ENCODE measurements at regions not wholly inside any gene's neighbourhood (a gene's known extent, or its start where the extent isn't known, plus 50 kb on each side); places are given as distances from the start of the nearest gene placed in this dataset.

DNA sequence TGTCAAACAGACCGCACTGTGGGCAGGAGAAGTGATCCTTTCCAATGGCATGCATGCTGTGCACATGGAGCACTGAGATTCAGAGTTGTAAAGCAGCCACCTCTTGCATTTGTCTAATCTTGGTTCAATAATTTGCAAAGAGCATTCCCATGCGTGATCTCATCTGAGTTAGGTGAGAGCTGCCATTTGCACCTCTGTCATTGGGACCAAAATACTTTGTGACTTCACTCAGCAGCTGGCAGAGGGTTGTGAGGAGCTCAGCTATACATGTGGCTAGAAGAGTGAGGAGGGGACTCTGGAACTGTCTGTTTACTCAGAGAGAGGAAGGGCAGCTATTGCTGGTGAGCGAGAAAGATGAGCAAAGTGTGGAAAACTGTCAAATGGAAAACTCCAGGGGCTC, 265.1 kb upstream of the TNP1 start:
- Mint-ChIP-seq H3K4me3 (no peak overlapping the region), H3K27ac (no peak overlapping the region), H3K27me3 (peaks cover 17% of the 10 kb centered on the region), H3K9me3 (ENCODE audit: insufficient read depth) (no peaks in the 10 kb centered on the region), H3K4me1 (no peaks in the 10 kb centered on the region)
- H3K9ac ChIP-seq (ENCODE audit: low read length): no peak overlapping the region
- no peak for DNase-seq
- H3K27me3 ChIP-seq (replicated peaks in 1 of 4; ENCODE audit: control extremely low read depth in 1 of 4, control insufficient read depth in 3 of 4, insufficient read depth in 4 of 4, low read length in 3 of 4): peaks cover 0 to 3% (median 0%) of the 10 kb centered on the region in 4 experiments
- no peaks in the 10 kb centered on the region for H3K36me3 ChIP-seq (replicated peaks in 1 of 2; ENCODE audit: control extremely low read depth in 1 of 2, control insufficient read depth in 1 of 2, extremely low read depth in 1 of 2, insufficient read depth in 2 of 2, low read length in 1 of 2)
- ChIA-PET CTCF (no interaction called here), POLR2A (no interaction called here)
- WGBS (ENCODE audit: insufficient coverage): 92% methylated on average over 3 of the region's 3 CpGs
- TF ChIP-seq, protein P1, sequence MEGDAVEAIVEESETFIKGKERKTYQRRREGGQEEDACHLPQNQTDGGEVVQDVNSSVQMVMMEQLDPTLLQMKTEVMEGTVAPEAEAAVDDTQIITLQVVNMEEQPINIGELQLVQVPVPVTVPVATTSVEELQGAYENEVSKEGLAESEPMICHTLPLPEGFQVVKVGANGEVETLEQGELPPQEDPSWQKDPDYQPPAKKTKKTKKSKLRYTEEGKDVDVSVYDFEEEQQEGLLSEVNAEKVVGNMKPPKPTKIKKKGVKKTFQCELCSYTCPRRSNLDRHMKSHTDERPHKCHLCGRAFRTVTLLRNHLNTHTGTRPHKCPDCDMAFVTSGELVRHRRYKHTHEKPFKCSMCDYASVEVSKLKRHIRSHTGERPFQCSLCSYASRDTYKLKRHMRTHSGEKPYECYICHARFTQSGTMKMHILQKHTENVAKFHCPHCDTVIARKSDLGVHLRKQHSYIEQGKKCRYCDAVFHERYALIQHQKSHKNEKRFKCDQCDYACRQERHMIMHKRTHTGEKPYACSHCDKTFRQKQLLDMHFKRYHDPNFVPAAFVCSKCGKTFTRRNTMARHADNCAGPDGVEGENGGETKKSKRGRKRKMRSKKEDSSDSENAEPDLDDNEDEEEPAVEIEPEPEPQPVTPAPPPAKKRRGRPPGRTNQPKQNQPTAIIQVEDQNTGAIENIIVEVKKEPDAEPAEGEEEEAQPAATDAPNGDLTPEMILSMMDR (IDR thresholded peaks at IDR 0.05): no peak
- no peak for TF ChIP-seq EZH2 (IDR thresholded peaks at IDR 0.05; ENCODE audit: borderline replicate concordance, insufficient read depth, low read depth, low read length, poor library complexity, severe bottlenecking)
- H3K9me3 ChIP-seq (ENCODE audit: control extremely low read depth in 1 of 3, control insufficient read depth in 2 of 3, insufficient read depth in 1 of 3, low read length in 2 of 3): no peaks in the 10 kb centered on the region
- ATAC-seq (ENCODE audit: low read depth): no peak
- no peak overlapping the region for H3K4me2 ChIP-seq (replicated peaks; ENCODE audit: low read depth, low read length, poor library complexity, severe bottlenecking)
- H4K20me1 ChIP-seq (ENCODE audit: control insufficient read depth, insufficient read depth, low read length, poor library complexity, severe bottlenecking): no peaks in the 10 kb centered on the region
- intact Hi-C loops (cut with micrococcal nuclease): no loop called here
- no peak overlapping the region for H3K4me3 ChIP-seq (ENCODE audit: control extremely low read depth in 1 of 5, extremely low read depth in 1 of 5, insufficient read depth in 1 of 5, low read depth in 2 of 5, low read length in 4 of 5)
- H3K4me1 ChIP-seq (ENCODE audit: control insufficient read depth in 2 of 2, insufficient read depth in 2 of 2, low read length in 2 of 2): no peaks in the 10 kb centered on the region
- no peak overlapping the region for H3K27ac ChIP-seq (ENCODE audit: low read length in 2 of 2)
- H3K79me2 ChIP-seq (ENCODE audit: control insufficient read depth, insufficient read depth, low read length): no peaks in the 10 kb centered on the region
- no peak overlapping the region for H2AFZ ChIP-seq (ENCODE audit: insufficient read depth, low read depth, low read length, poor library complexity, severe bottlenecking)

DNA sequence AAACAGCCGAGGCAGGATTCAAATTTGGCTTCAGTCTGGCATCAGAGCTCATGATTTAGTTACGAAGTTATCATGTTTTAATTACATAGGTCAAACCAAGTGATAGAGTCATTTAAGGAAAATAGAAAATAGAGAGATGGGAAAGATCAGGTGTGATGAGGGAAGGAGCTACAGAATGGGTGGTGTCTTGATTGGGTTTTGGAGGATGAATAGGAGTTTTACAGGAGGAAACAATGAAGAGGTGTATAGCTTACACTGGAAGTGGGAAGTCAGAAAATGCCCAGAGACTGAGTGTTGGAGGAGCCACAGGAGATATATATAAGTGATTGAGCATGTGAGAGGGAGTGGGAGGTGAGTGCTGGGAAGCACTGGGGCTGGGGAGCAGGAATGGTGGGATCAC, 264.2 kb upstream of the TNP1 start:
- TF ChIP-seq EZH2 (IDR thresholded peaks at IDR 0.05; ENCODE audit: borderline replicate concordance, insufficient read depth, low read depth, low read length, poor library complexity, severe bottlenecking): no peak
- TF ChIP-seq, protein P1 (IDR thresholded peaks at IDR 0.05): no peak
- Histone ChIP-seq H3K79me2 (ENCODE audit: control insufficient read depth, insufficient read depth, low read length) (no peaks in the 10 kb centered on the region), H3K9me3 (ENCODE audit: control extremely low read depth in 1 of 3, control insufficient read depth in 2 of 3, insufficient read depth in 1 of 3, low read length in 2 of 3) (no peaks in the 10 kb centered on the region), H3K9ac (ENCODE audit: low read length) (no peak overlapping the region), H2AFZ (ENCODE audit: insufficient read depth, low read depth, low read length, poor library complexity, severe bottlenecking) (no peak overlapping the region), H3K4me3 (ENCODE audit: control extremely low read depth in 1 of 5, extremely low read depth in 1 of 5, insufficient read depth in 1 of 5, low read depth in 2 of 5, low read length in 4 of 5) (no peak overlapping the region), H3K27me3 (replicated peaks in 1 of 4; ENCODE audit: control extremely low read depth in 1 of 4, control insufficient read depth in 3 of 4, insufficient read depth in 4 of 4, low read length in 3 of 4) (peaks cover 0 to 6% (median 0%) of the 10 kb centered on the region in 4 experiments), H4K20me1 (ENCODE audit: control insufficient read depth, insufficient read depth, low read length, poor library complexity, severe bottlenecking) (no peaks in the 10 kb centered on the region), H3K4me1 (ENCODE audit: control insufficient read depth in 2 of 2, insufficient read depth in 2 of 2, low read length in 2 of 2) (no peaks in the 10 kb centered on the region), H3K4me2 (replicated peaks; ENCODE audit: low read depth, low read length, poor library complexity, severe bottlenecking) (no peak overlapping the region), H3K36me3 (replicated peaks in 1 of 2; ENCODE audit: control extremely low read depth in 1 of 2, control insufficient read depth in 1 of 2, extremely low read depth in 1 of 2, insufficient read depth in 2 of 2, low read length in 1 of 2) (no peaks in the 10 kb centered on the region), H3K27ac (ENCODE audit: low read length in 2 of 2) (no peak overlapping the region)
- H3K4me1 Mint-ChIP-seq: no peaks in the 10 kb centered on the region
- 94% methylated on average over 2 of the region's 2 CpGs for WGBS (ENCODE audit: insufficient coverage)
- H3K4me3 Mint-ChIP-seq: no peak overlapping the region
- ATAC-seq (ENCODE audit: low read depth) (no peak), DNase-seq (no peak)
- ChIA-PET POLR2A (no interaction called here), CTCF (no interaction called here)
- intact Hi-C loops (cut with micrococcal nuclease): no loop called here
- no peaks in the 10 kb centered on the region for H3K9me3 Mint-ChIP-seq (ENCODE audit: insufficient read depth)
- H3K27me3 Mint-ChIP-seq: peaks cover 17% of the 10 kb centered on the region
- no peak overlapping the region for H3K27ac Mint-ChIP-seq
